Right ventricle myocardium inferior (tissue), 1 donor: ENCODE measurements at regions not wholly inside any gene's neighbourhood (a gene's known extent, or its start where the extent isn't known, plus 50 kb on each side); places are given as distances from the start of the nearest gene placed in this dataset.
"Not testable (repeated sequence)": the region's sequence is repeated elsewhere in the genome, so short reads cannot be mapped to it uniquely, and the experiment has no call there.

Experiments used
- ATAC-seq: fragments of 200-7000 bp; cut with Tn5 transposase; one replicate; pipeline ENCODE4 v1.9.1; 2020; ENCODE audit warnings: mild to moderate bottlenecking, moderate library complexity
- DNase-seq: peaks from one replicate; pipeline ENCODE4 v3.0.0; 2021; ENCODE audit errors: missing footprints
- intact Hi-C: fragments of 100-400 bp; cut with DNase I; formaldehyde crosslinking; loops from one replicate; pipeline ENCODE4 v1.11.0; 2022
- donor health status: DM: no; HTN: yes; CAD: no; lungs with severe emphysema.

GRCh38 chr11:106309070-106309684, 231.7 kb downstream of the AASDHPPT start:
- no peak for DNase-seq
- no peak for ATAC-seq
- intact Hi-C loops, result no loop called here

GRCh38 chr11:106311531-106312230, 234.2 kb downstream of the AASDHPPT start:
- intact Hi-C loops, result no loop called here
- DNase-seq (no peak), ATAC-seq (no peak)

GRCh38 chr11:106317208-106317773, 239.8 kb downstream of the AASDHPPT start:
- ATAC-seq, intact Hi-C loops: not testable (repeated sequence)
- peak; percentile 32 for DNase-seq

GRCh38 chr11:106321601-106322000, 244.1 kb downstream of the AASDHPPT start:
- intact Hi-C loops, result no loop called here
- no peak for DNase-seq
- no peak for ATAC-seq

DNA sequence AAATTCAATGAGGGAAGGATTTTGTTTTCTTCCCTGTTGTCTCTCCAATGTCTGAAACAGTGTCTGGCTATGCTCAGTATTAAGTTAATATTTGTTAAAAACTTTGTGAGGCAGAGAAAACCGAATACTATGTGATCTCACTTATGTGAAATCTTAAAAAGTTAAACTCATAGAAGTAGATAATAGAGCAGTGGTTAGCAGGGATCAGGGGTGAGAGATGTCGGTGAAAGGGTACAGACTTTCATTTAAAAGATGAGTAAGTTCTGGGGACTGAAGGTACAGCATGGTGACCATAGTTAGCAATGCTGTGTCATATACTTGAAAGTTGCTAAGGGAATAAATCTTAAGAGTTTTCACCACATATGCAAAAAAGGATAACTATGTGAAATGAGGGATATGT, 244.6 kb downstream of the AASDHPPT start:
- intact Hi-C loops, result no loop called here
- DNase-seq (no peak), ATAC-seq (no peak)

DNA sequence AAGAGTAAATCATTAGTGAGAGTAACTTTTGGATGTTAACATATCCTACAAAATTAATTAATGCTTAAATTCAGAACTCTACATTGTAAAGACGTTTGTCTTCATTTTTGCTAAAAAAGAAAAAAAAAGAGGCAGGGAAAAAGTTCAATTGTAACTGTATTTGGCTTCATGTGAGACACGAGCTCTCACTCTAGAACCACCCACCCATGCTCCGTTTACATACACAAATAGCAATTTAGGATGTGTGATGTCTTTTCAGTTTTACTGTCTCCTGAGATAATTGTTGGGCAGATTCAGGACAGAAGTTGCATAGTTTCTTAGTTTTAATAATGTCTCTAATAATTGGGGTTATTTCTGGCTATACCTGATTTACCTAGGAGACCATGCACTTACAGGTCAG, 248.6 kb downstream of the AASDHPPT start:
- ATAC-seq (no peak), DNase-seq (no peak)
- intact Hi-C loops, result no loop called here

DNA sequence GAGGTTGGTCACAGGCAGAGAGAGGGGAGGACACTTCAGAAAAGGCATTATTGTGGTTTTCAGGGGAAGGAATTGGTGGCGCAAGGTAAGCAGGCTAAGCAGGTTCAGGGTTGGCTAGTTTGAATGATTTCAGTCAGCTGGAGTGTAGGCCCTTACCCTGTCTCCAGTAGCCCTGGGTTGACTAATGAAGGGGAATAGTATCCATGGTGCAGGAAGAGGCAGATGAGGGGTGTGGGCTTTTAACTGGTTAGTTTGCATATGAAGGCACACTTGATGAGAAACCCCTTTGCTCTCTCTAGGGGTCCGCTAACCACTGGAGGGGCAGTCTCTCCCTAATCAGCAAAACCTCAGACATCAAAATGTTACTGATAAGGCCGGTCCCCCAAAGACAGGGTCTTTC, 249.7 kb downstream of the AASDHPPT start:
- DNase-seq (no peak), ATAC-seq (no peak)
- intact Hi-C loops, result no loop called here

GRCh38 chr11:106327637-106328036, 250.2 kb downstream of the AASDHPPT start:
- ATAC-seq (no peak), DNase-seq (no peak)
- intact Hi-C loops, result no loop called here

- no peak for ATAC-seq
- no peak for DNase-seq
- intact Hi-C loops, result no loop called here
Observed at GRCh38 chr11:106329273-106330018, 252.0 kb downstream of the AASDHPPT start.

GRCh38 chr11:106331176-106331575, 253.7 kb downstream of the AASDHPPT start:
- intact Hi-C loops, result no loop called here
- DNase-seq (no peak), ATAC-seq (no peak)

GRCh38 chr11:106333678-106334077, 256.2 kb downstream of the AASDHPPT start:
- intact Hi-C loops, result no loop called here
- ATAC-seq (no peak), DNase-seq (no peak)

GRCh38 chr11:106344394-106344793, 266.9 kb downstream of the AASDHPPT start:
- intact Hi-C loops, result no loop called here
- ATAC-seq (no peak), DNase-seq (no peak)

GRCh38 chr11:106344966-106345365, 267.5 kb downstream of the AASDHPPT start:
- no peak for DNase-seq
- intact Hi-C loops, result no loop called here
- no peak for ATAC-seq

GRCh38 chr11:106353031-106353430, 275.6 kb downstream of the AASDHPPT start:
- intact Hi-C loops, result no loop called here
- no peak for DNase-seq
- ATAC-seq, result no peak

DNA sequence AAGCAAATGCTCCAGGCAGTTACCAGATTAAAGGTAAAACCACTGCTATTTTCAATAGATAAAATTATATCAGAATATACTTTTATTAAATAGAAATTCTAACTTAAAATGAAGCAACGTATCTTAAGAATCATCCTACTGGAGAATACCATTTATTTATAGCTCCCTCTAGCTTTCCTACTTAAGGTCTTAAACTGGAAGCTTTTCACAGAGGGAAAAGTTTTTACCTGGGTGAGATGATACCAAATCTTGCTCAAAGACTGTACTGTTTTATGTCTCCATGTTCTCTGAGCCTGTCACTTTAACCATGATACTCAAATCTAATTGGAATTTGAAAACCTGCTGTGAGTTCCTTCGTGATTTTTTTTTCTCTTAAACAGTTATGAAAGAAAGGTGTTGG, 291.8 kb downstream of the AASDHPPT start:
- intact Hi-C loops, result no loop called here
- no peak for ATAC-seq
- no peak for DNase-seq

GRCh38 chr11:106378513-106379179, 301.2 kb downstream of the AASDHPPT start:
- no peak for DNase-seq
- intact Hi-C loops, result no loop called here
- ATAC-seq, result no peak

DNA sequence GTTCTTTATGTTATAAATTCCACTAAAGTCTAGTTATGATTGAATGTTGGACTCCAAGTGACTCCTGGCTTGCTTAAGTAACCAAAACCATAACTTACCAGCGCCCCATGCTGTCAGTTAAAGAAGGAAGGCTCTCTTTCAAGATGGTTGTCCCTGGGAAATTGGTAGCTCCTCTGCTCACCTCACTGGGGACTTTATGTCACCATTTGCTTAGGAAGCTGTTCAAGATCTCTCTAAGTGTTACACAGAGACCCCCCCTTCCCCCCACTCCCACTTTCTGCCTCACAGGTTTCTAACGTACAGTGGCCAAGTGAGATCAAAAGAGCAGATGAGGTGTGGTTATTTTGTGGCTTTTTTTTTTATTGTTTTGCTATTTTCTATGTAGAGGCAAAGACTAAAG, 301.8 kb downstream of the AASDHPPT start:
- DNase-seq (no peak), ATAC-seq (no peak)
- intact Hi-C loops, result no loop called here

- no peak for ATAC-seq
- no peak for DNase-seq
- intact Hi-C loops, result no loop called here
Observed at GRCh38 chr11:106379712-106380111, 302.2 kb downstream of the AASDHPPT start.

DNA sequence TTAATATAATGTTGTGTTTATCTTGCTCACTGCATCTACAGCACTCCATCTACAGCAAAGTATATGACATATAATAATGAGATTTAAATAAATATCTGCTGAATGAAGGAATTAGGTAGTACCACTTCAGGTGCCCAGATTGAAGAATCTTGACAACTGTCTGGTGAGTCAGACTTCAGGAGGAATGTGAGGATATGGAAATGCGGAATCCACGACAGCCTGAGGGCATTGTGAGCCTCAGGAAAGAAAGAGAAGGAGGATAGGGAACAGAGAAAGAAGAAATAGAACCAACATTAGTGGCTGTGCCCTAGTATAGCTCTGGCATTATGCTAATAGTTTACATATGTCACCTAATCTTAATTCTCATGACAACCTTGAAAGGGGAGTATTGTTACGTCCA, 304.4 kb downstream of the AASDHPPT start:
- intact Hi-C loops, result no loop called here
- ATAC-seq, result no peak
- DNase-seq, result no peak
